Osteoblast (primary cell): ENCODE measurements at regions not wholly inside any gene's neighbourhood (a gene's known extent, or its start where the extent isn't known, plus 50 kb on each side); places are given as distances from the start of the nearest gene placed in this dataset.

Experiments used
- DNase-seq: peaks from one replicate; pipeline ENCODE4 v3.0.0; 2011; ENCODE audit warnings: low spot score, mixed read lengths; ENCODE audit not compliant: insufficient read length; ENCODE audit errors: missing footprints
- H2AFZ ChIP-seq: 2 replicates; pipeline ENCODE4 v1.6.0; 2011; ENCODE audit warnings: mild to moderate bottlenecking, low read length
- H3K27ac ChIP-seq: 2 replicates; pipeline ENCODE4 v1.5.1; 2011; ENCODE audit warnings: mild to moderate bottlenecking, low read depth, low read length, moderate library complexity
- H3K27me3 ChIP-seq: 2 replicates; pipeline ENCODE4 v1.6.0; 2012; ENCODE audit warnings: mild to moderate bottlenecking, control low read depth, inconsistent platforms, low read length, moderate library complexity; ENCODE audit not compliant: insufficient read depth
- H3K36me3 ChIP-seq: 2 replicates; pipeline ENCODE4 v1.5.1; 2011; ENCODE audit warnings: mild to moderate bottlenecking, low read length, control low read depth, moderate library complexity; ENCODE audit not compliant: insufficient read depth
- H3K4me1 ChIP-seq: 2 replicates; pipeline ENCODE4 v1.5.1; 2011; ENCODE audit warnings: mild to moderate bottlenecking, low read length, control low read depth, moderate library complexity; ENCODE audit not compliant: insufficient read depth
- H3K4me2 ChIP-seq: 2 replicates; pipeline ENCODE4 v1.6.0; 2011; ENCODE audit warnings: mild to moderate bottlenecking, low read length; ENCODE audit not compliant: insufficient read depth
- H3K4me3 ChIP-seq: fragments of 200-600 bp; sonication (generic); 3 replicates; pipeline ENCODE4 v1.5.1; 2012; ENCODE audit warnings: mild to moderate bottlenecking, low read length, inconsistent platforms; ENCODE audit not compliant: insufficient read depth
- H3K79me2 ChIP-seq: 2 replicates; pipeline ENCODE4 v1.6.0; 2012; ENCODE audit warnings: mild to moderate bottlenecking, low read length, control low read depth, inconsistent platforms; ENCODE audit not compliant: insufficient read depth
- H3K9me3 ChIP-seq: 2 replicates; pipeline ENCODE4 v1.5.1; 2011; ENCODE audit warnings: low read depth, low read length, control low read depth
- H4K20me1 ChIP-seq: 2 replicates; pipeline ENCODE4 v1.6.0; 2012; ENCODE audit warnings: mild to moderate bottlenecking, low read length, control low read depth; ENCODE audit not compliant: insufficient read depth
- TF ChIP-seq, protein P1 (sequence below): IDR thresholded peaks from 2 replicates; pipeline ENCODE4 v1.5.1; 2011; ENCODE audit warnings: mild to moderate bottlenecking, low read depth, low read length, moderate library complexity; ENCODE audit errors: extremely low read depth

DNA sequence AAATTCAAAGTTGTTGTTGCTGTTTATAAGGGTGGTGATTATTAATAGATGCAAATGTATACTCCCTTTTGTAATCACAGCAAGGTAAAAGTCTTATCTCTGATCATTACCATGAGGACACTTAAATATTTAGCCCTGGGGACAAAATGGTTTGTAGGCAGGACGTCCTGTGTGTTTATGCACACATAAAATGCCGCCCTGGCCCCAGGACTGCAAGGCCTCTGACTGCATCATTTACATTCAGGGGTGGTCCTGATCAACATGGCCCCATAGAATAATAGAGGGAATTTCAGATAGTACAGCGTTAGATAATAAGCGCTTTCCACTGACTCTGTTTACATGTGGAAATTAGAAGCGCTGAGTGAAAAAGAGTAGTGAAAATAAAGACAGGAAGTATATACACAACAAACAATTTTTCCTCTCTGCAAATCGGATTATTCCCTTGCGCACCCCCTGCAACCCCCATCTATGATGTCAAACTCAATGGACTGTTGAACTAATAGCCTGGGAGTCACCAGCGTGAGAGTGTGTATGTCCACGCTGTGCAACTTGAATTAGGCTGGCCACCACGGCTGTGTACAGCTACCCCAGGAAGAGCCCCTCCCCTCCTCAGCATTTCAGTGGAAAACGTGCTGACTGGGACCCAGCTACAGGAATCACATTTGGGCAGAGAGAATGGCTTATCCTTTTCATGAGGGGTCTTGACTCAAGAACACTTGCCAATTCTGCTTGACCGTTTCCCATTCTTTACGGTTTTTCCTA, 291.5 kb downstream of the SOX11 start:
- no peak overlapping the region for H3K4me2 ChIP-seq
- H3K27ac ChIP-seq, result no peak overlapping the region
- H2AFZ ChIP-seq, result no peak overlapping the region
- TF ChIP-seq, protein P1, sequence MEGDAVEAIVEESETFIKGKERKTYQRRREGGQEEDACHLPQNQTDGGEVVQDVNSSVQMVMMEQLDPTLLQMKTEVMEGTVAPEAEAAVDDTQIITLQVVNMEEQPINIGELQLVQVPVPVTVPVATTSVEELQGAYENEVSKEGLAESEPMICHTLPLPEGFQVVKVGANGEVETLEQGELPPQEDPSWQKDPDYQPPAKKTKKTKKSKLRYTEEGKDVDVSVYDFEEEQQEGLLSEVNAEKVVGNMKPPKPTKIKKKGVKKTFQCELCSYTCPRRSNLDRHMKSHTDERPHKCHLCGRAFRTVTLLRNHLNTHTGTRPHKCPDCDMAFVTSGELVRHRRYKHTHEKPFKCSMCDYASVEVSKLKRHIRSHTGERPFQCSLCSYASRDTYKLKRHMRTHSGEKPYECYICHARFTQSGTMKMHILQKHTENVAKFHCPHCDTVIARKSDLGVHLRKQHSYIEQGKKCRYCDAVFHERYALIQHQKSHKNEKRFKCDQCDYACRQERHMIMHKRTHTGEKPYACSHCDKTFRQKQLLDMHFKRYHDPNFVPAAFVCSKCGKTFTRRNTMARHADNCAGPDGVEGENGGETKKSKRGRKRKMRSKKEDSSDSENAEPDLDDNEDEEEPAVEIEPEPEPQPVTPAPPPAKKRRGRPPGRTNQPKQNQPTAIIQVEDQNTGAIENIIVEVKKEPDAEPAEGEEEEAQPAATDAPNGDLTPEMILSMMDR, result no peak
- no peaks in the 10 kb centered on the region for H3K27me3 ChIP-seq
- no peaks in the 10 kb centered on the region for H3K4me1 ChIP-seq
- H3K79me2 ChIP-seq, result no peaks in the 10 kb centered on the region
- H3K4me3 ChIP-seq, result no peak overlapping the region
- no peaks in the 10 kb centered on the region for H3K36me3 ChIP-seq
- H3K9me3 ChIP-seq, result no peaks in the 10 kb centered on the region
- DNase-seq, result no peak
- H4K20me1 ChIP-seq, result no peaks in the 10 kb centered on the region

DNA sequence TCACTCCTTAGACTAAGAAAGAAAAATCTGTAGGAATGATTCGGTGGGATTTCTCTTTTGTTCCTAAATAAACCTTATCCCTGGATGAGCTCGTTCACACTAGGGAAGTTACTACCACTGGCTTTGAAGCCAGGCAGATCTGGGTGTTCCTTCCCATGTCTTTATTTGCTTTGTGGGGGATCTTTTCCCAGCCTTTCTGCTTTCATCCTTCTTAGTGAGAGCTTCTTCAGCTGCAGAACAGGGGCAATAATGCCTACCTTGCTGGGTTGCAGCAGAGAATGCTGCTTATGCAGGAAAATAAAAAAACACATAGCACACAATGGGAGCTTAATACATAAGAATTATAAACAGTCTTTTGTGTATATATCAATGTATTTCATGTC, 292.1 kb downstream of the SOX11 start:
- no peaks in the 10 kb centered on the region for H3K79me2 ChIP-seq
- DNase-seq, result no peak
- no peak overlapping the region for H2AFZ ChIP-seq
- no peaks in the 10 kb centered on the region for H4K20me1 ChIP-seq
- no peaks in the 10 kb centered on the region for H3K27me3 ChIP-seq
- no peak overlapping the region for H3K4me2 ChIP-seq
- TF ChIP-seq, protein P1, result no peak
- no peaks in the 10 kb centered on the region for H3K4me1 ChIP-seq
- no peak overlapping the region for H3K4me3 ChIP-seq
- H3K27ac ChIP-seq, result no peak overlapping the region
- no peaks in the 10 kb centered on the region for H3K9me3 ChIP-seq
- no peaks in the 10 kb centered on the region for H3K36me3 ChIP-seq

DNA sequence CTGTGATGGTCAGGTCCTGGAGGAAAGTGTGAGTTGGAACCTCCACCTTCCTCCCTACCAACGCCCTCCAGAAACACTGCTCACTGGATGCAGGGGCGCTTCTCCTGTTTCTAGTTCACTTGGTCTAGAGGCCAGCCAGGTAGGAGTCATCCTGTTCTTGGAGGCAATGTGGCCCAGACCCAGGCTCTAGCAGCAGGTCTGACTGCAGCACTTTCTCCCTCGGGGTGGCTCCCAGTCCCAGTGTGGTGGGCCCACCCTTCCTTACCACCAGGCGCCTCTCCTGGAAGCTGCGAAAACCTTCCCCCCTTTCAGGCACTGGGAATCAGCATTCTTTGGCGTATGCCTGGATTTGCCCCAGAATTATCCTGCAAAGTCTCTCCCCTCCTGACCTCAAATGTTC, 292.8 kb downstream of the SOX11 start:
- no peaks in the 10 kb centered on the region for H4K20me1 ChIP-seq
- H3K4me2 ChIP-seq, result no peak overlapping the region
- DNase-seq, result no peak
- H3K4me3 ChIP-seq, result no peak overlapping the region
- no peaks in the 10 kb centered on the region for H3K36me3 ChIP-seq
- no peak overlapping the region for H2AFZ ChIP-seq
- no peak overlapping the region for H3K27ac ChIP-seq
- H3K79me2 ChIP-seq, result no peaks in the 10 kb centered on the region
- no peaks in the 10 kb centered on the region for H3K9me3 ChIP-seq
- no peaks in the 10 kb centered on the region for H3K27me3 ChIP-seq
- H3K4me1 ChIP-seq, result no peaks in the 10 kb centered on the region
- TF ChIP-seq, protein P1, result no peak

DNA sequence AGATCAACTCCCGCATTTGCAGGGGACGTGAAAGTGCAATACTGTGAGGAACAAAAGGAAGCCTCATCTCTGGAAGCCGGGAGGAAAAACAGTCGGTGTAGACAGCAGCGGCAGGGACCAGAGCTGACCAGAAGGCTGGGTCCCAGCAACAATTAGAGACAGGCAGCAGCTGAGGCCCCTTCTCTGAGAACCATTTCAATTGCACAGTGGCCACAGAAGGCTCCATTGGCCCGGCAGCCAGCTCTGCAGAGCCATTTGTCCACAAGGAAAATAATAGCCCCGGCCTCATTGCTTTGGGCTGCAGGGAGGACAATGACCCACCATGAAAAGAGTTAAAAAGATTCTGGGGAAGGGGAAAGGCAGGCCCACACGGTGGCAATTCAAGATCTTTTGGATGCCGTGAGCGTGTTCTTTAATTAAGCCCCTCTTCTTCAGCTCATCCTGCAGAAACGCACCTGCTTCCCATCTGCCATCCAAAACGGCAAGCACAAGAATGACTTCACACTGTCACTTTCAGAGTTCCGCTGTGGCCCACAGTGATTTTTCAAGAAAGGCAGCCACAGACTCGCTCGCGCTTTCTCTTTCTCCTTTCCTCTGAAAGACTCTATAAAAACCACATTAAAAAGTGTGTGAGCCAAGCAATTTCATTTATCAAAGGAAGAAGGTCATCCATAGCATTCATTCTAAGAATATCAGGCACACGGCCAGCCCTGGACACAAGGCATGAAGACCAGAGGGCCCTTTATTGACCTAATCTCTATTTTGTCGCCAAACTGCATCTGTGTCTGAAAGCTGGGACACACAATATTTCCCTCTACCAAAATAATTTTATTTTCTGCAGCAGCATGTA, 293.6 kb downstream of the SOX11 start:
- H3K27me3 ChIP-seq, result no peaks in the 10 kb centered on the region
- H3K4me2 ChIP-seq, result no peak overlapping the region
- no peak overlapping the region for H2AFZ ChIP-seq
- no peaks in the 10 kb centered on the region for H3K79me2 ChIP-seq
- no peak overlapping the region for H3K27ac ChIP-seq
- H3K4me3 ChIP-seq, result no peak overlapping the region
- H3K36me3 ChIP-seq, result no peaks in the 10 kb centered on the region
- H3K9me3 ChIP-seq, result no peaks in the 10 kb centered on the region
- DNase-seq, result no peak
- TF ChIP-seq, protein P1, result no peak
- H3K4me1 ChIP-seq, result no peaks in the 10 kb centered on the region
- H4K20me1 ChIP-seq, result no peaks in the 10 kb centered on the region
